Activated naive CD4-positive, alpha-beta T cell treated with anti-CD3 and anti-CD28 coated beads, Interleukin-2, amount 50 U/mL, for 16 hours (primary cell): ENCODE measurements at regions not wholly inside any gene's neighbourhood (a gene's known extent, or its start where the extent isn't known, plus 50 kb on each side); places are given as distances from the start of the nearest gene placed in this dataset.

Source experiments
- DNase-seq: peaks from one replicate; pipeline ENCODE4 v3.0.0-alpha.2; 2020

GRCh38 chr12:25004447-25004846 lies 55.5 kb upstream of the BCAT1 start:
- DNase-seq = no peak

GRCh38 chr12:25001311-25001710 lies 52.4 kb upstream of the BCAT1 start:
- no peak for DNase-seq
